Esophagus squamous epithelium (tissue), 5 donors: ENCODE measurements at regions not wholly inside any gene's neighbourhood (a gene's known extent, or its start where the extent isn't known, plus 50 kb on each side); places are given as distances from the start of the nearest gene placed in this dataset.

Source experiments
- DNase-seq: peaks from one replicate; lab custom pipeline; 2025; lab: John Stamatoyannopoulos, UW
- H3K27ac ChIP-seq, 4 donors: fragments of 200-600 bp; sonication (generic); one replicate each; pipeline ENCODE4 v1.5.1; 2016 to 2019; ENCODE audit warnings: mild to moderate bottlenecking in 1 of 4
- H3K27me3 ChIP-seq, 4 donors: fragments of 200-600 bp; sonication (generic); 1 replicate in 3 of 4; 2 replicates in 1 of 4; pipeline versions ENCODE4 v1.5.1 to v1.6.0; 2017 to 2021; ENCODE audit warnings: antibody characterized with exemption in 1 of 4
- H3K36me3 ChIP-seq, 3 donors: fragments of 200-600 bp; sonication (generic); one replicate each; pipeline ENCODE4 v1.5.1; 2016 to 2019
- H3K4me1 ChIP-seq, 3 donors: fragments of 200-600 bp; sonication (generic); one replicate each; pipeline ENCODE4 v1.5.1; 2017 to 2019
- H3K4me3 ChIP-seq, 4 donors: fragments of 200-600 bp; sonication (generic); 1 replicate in 3 of 4; 2 replicates in 1 of 4; pipeline ENCODE4 v1.5.1; 2016 to 2019; ENCODE audit warnings: mild to moderate bottlenecking in 2 of 4, moderate library complexity in 1 of 4
- H3K9me3 ChIP-seq, 3 donors: fragments of 200-600 bp; sonication (generic); one replicate each; pipeline ENCODE4 v1.5.1; 2016 to 2019
- CTCF ChIP-seq, 6 experiments: fragments of 450-650 bp in 4 of 6; fragments of 200-600 bp in 2 of 6; sonication (generic) in 2 of 6; IDR thresholded peaks; one replicate each; pipeline ENCODE4 v1.5.1; 2016 to 2019; ENCODE audit warnings: antibody characterized with exemption in 6 of 6, mild to moderate bottlenecking in 4 of 6, moderate library complexity in 4 of 6
- POLR2A ChIP-seq, 4 donors: fragments of 450-650 bp; IDR thresholded peaks; one replicate each; pipeline ENCODE4 v1.6.1; 2017; ENCODE audit warnings: antibody characterized with exemption in 4 of 4, mild to moderate bottlenecking in 4 of 4, moderate library complexity in 3 of 4
- WGBS, 2 donors: methylation state at CpG; one replicate each; pipeline ENCODE4 v1.1.5; 2018; 5-methylcytosine and 5-hydroxymethylcytosine counted together
- intact Hi-C: fragments of 100-400 bp; cut with DNase I; formaldehyde crosslinking; loops from one replicate; pipeline ENCODE4 v1.15.0; 2022
- donor health status: DM: yes; HTN: yes; CAD: no.

- 71 to 89% methylated on average over 3 to 4 of the region's 4 CpGs for WGBS, 2 donors
- intact Hi-C loops: no loop called here
- H3K9me3 ChIP-seq: no peaks in the 10 kb centered on the region
- H3K27me3 ChIP-seq: no peaks in the 10 kb centered on the region
- no peak for TF ChIP-seq POLR2A (IDR thresholded peaks at IDR 0.05)
- no peak for TF ChIP-seq CTCF (IDR thresholded peaks at IDR 0.05)
- no peak overlapping the region for H3K4me3 ChIP-seq
- H3K36me3 ChIP-seq: no peaks in the 10 kb centered on the region
- no peak for DNase-seq
- H3K4me1 ChIP-seq: no peaks in the 10 kb centered on the region
- no peak overlapping the region for H3K27ac ChIP-seq
Observed at GRCh38 chr18:10027031-10027430, 113.2 kb downstream of the VAPA start.

- Histone ChIP-seq H3K36me3 (no peaks in the 10 kb centered on the region), H3K4me1 (peaks cover 0 to 4% (median 2%) of the 10 kb centered on the region in 3 donors), H3K27ac (no peak overlapping the region), H3K4me3 (no peak overlapping the region), H3K27me3 (no peaks in the 10 kb centered on the region), H3K9me3 (no peaks in the 10 kb centered on the region)
- 97 to 100% methylated on average over 3 of the region's 3 CpGs for WGBS, 2 donors
- intact Hi-C loops: no loop called here
- TF ChIP-seq CTCF (IDR thresholded peaks at IDR 0.05) (no peak), POLR2A (IDR thresholded peaks at IDR 0.05) (no peak)
- DNase-seq: no peak
Observed at GRCh38 chr18:10027461-10027860, 113.6 kb downstream of the VAPA start.

GRCh38 chr18:10029711-10030110 is 115.9 kb downstream of the VAPA start:
- Histone ChIP-seq H3K4me1 (peaks cover 0 to 20% (median 10%) of the 10 kb centered on the region in 3 donors), H3K9me3 (no peaks in the 10 kb centered on the region), H3K27ac (no peak overlapping the region), H3K36me3 (no peaks in the 10 kb centered on the region), H3K27me3 (no peaks in the 10 kb centered on the region), H3K4me3 (no peak overlapping the region)
- TF ChIP-seq POLR2A (IDR thresholded peaks at IDR 0.05) (no peak), CTCF (IDR thresholded peaks at IDR 0.05) (no peak)
- no peak for DNase-seq
- intact Hi-C loops: no loop called here
- WGBS, 2 donors: 92% methylated on average over 6 to 7 of the region's 10 CpGs

- H3K4me1 ChIP-seq: peaks cover under 1 to 32% (median 16%) of the 10 kb centered on the region in 3 donors
- WGBS, 2 donors: 81 to 85% methylated on average over 17 of the region's 25 CpGs
- H3K27me3 ChIP-seq: no peaks in the 10 kb centered on the region
- TF ChIP-seq CTCF (IDR thresholded peaks at IDR 0.05): no peak
- no peak for TF ChIP-seq POLR2A (IDR thresholded peaks at IDR 0.05)
- no peaks in the 10 kb centered on the region for H3K36me3 ChIP-seq
- no peak for DNase-seq
- H3K27ac ChIP-seq: no peak overlapping the region
- intact Hi-C loops: no loop called here
- H3K9me3 ChIP-seq: no peaks in the 10 kb centered on the region
- no peak overlapping the region for H3K4me3 ChIP-seq
Observed at GRCh38 chr18:10030816-10031541, 117.2 kb downstream of the VAPA start.

- Histone ChIP-seq H3K4me3 (peak overlapping the region in 1 of 4 donors; percentile 44), H3K27ac (peak overlapping the region in 3 of 4 donors; percentile 19 to 52 (median 30)), H3K36me3 (no peaks in the 10 kb centered on the region), H3K27me3 (no peaks in the 10 kb centered on the region), H3K9me3 (no peaks in the 10 kb centered on the region), H3K4me1 (peaks cover 7 to 41% (median 22%) of the 10 kb centered on the region in 3 donors)
- no peak for DNase-seq
- intact Hi-C loops: no loop called here
- 40 to 56% methylated on average over 4 of the region's 46 CpGs for whole genome bisulfite sequencing, 2 donors
- TF ChIP-seq POLR2A (IDR thresholded peaks at IDR 0.05): no peak
- no peak for TF ChIP-seq CTCF (IDR thresholded peaks at IDR 0.05)
Observed at GRCh38 chr18:10032331-10033015, 118.7 kb downstream of the VAPA start.
